Trophoblast cell (in vitro differentiated cells and primary cell): ENCODE measurements at regions not wholly inside any gene's neighbourhood (a gene's known extent, or its start where the extent isn't known, plus 50 kb on each side); places are given as distances from the start of the nearest gene placed in this dataset.

Experiments used
- DNase-seq, 2 donors: peaks; one replicate each; pipeline ENCODE4 v3.0.0-alpha.2; 2016
- H2AFZ ChIP-seq: 2 replicates; pipeline ENCODE4 v1.6.1; 2013; ENCODE audit warnings: low read length, moderate library complexity, mild to moderate bottlenecking; ENCODE audit not compliant: insufficient read depth, poor library complexity
- H2AK5ac ChIP-seq: 2 replicates; pipeline ENCODE4 v1.6.1; 2013; ENCODE audit warnings: mild to moderate bottlenecking, low read length
- H2BK120ac ChIP-seq: 2 replicates; pipeline ENCODE4 v1.6.1; 2013; ENCODE audit warnings: low read length, mild to moderate bottlenecking, moderate library complexity; ENCODE audit not compliant: insufficient read depth, poor library complexity
- H2BK12ac ChIP-seq: 2 replicates; pipeline ENCODE4 v1.6.1; 2013; ENCODE audit warnings: mild to moderate bottlenecking, low read length, moderate library complexity
- H2BK5ac ChIP-seq: 2 replicates; pipeline ENCODE4 v1.6.1; 2013; ENCODE audit warnings: low read length, low read depth, moderate library complexity, mild to moderate bottlenecking; ENCODE audit not compliant: poor library complexity
- H3K14ac ChIP-seq: 2 replicates; pipeline ENCODE4 v1.6.1; 2013; ENCODE audit warnings: mild to moderate bottlenecking, low read length
- H3K18ac ChIP-seq: 2 replicates; pipeline ENCODE4 v1.6.1; 2013; ENCODE audit warnings: mild to moderate bottlenecking, low read length
- H3K23ac ChIP-seq: 2 replicates; pipeline ENCODE4 v1.6.1; 2013; ENCODE audit warnings: low read length
- H3K27ac ChIP-seq: 2 replicates; pipeline ENCODE4 v1.5.1; 2013; ENCODE audit warnings: low read depth, mild to moderate bottlenecking, inconsistent platforms, low read length, moderate library complexity
- H3K27me3 ChIP-seq: 2 replicates; pipeline ENCODE4 v1.6.1; 2013; ENCODE audit warnings: inconsistent platforms, mild to moderate bottlenecking, low read length, moderate library complexity; ENCODE audit not compliant: insufficient read depth
- H3K36me3 ChIP-seq, 2 experiments: 1 replicate in 1 of 2; 2 replicates in 1 of 2; pipeline ENCODE4 v1.6.1; 2013; ENCODE audit warnings: low read length in 2 of 2, mild to moderate bottlenecking in 2 of 2, moderate library complexity in 1 of 2; ENCODE audit not compliant: insufficient read depth in 2 of 2, control insufficient read depth in 1 of 2
- H3K4ac ChIP-seq: 2 replicates; pipeline ENCODE4 v1.6.1; 2013; ENCODE audit warnings: low read depth, mild to moderate bottlenecking, low read length, moderate library complexity
- H3K4me1 ChIP-seq, 2 experiments: 1 replicate in 1 of 2; 2 replicates in 1 of 2; pipeline ENCODE4 v1.6.1; 2013; ENCODE audit warnings: low read length in 2 of 2, mild to moderate bottlenecking in 2 of 2, moderate library complexity in 1 of 2; ENCODE audit not compliant: insufficient read depth in 2 of 2, control insufficient read depth in 1 of 2
- H3K4me2 ChIP-seq: 2 replicates; pipeline ENCODE4 v1.6.1; 2013; ENCODE audit warnings: inconsistent platforms, mild to moderate bottlenecking, low read length, moderate library complexity
- H3K4me3 ChIP-seq: 2 replicates; pipeline ENCODE4 v1.5.1; 2013; ENCODE audit warnings: mild to moderate bottlenecking, low read depth, low read length, inconsistent platforms
- H3K79me1 ChIP-seq: one replicate; pipeline ENCODE4 v1.6.1; 2013; ENCODE audit warnings: low read length
- H3K79me2 ChIP-seq: 2 replicates; pipeline ENCODE4 v1.6.1; 2013; ENCODE audit warnings: low read length, mild to moderate bottlenecking; ENCODE audit not compliant: control insufficient read depth, insufficient read depth, poor library complexity
- H3K9ac ChIP-seq: 2 replicates; pipeline ENCODE4 v1.6.1; 2013; ENCODE audit warnings: mild to moderate bottlenecking, low read length
- H3K9me3 ChIP-seq: 2 replicates; pipeline ENCODE4 v1.6.1; 2013; ENCODE audit warnings: low read depth, mild to moderate bottlenecking, control low read depth, inconsistent platforms, low read length; ENCODE audit not compliant: insufficient read depth
- H4K12ac ChIP-seq: 2 replicates; pipeline ENCODE4 v1.6.1; 2013; ENCODE audit warnings: low read depth, mild to moderate bottlenecking, low read length, moderate library complexity
- H4K8ac ChIP-seq: 2 replicates; pipeline ENCODE4 v1.6.1; 2013; ENCODE audit warnings: low read depth, mild to moderate bottlenecking, low read length, moderate library complexity
- H4K91ac ChIP-seq: one replicate; pipeline ENCODE4 v1.6.1; 2013; ENCODE audit warnings: low read depth, mild to moderate bottlenecking, low read length, moderate library complexity
- WGBS: extraction: QIAGEN DNeasy Blood & Tissue Kit; methylation state at CpG from one replicate; pipeline ENCODE4 v1.1.7; 2013; ENCODE audit warnings: missing lambda C conversion rate; ENCODE audit not compliant: insufficient read length, insufficient coverage; ENCODE audit errors: extremely low coverage; 5-methylcytosine and 5-hydroxymethylcytosine counted together

DNA sequence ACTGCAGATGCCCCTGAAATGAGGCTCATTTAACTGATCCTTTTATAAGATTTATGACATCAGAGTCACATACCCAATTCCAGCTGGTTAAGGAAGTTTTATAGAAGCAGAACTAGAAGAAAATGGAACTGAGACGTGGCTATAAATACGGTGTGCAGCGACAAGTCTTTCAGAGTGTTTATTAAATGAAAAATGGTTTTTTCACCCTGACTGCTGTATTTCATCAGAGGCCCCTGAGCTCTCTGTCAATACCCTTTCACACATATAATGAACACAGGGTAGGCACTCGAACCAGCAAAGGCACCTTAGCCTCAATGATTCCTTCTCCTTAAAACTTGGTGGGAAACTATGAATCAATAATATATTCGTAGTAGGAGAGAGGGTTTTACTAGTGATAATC is 380.8 kb upstream of the ANXA10 start:
- no peak overlapping the region for H4K91ac ChIP-seq
- H4K12ac ChIP-seq: no peak overlapping the region
- no peaks in the 10 kb centered on the region for H3K36me3 ChIP-seq
- no peaks in the 10 kb centered on the region for H3K9me3 ChIP-seq
- no peak overlapping the region for H3K27ac ChIP-seq
- no peak overlapping the region for H3K23ac ChIP-seq
- no peak overlapping the region for H3K4ac ChIP-seq
- H3K79me2 ChIP-seq: no peaks in the 10 kb centered on the region
- H3K18ac ChIP-seq: no peak overlapping the region
- H3K14ac ChIP-seq: no peak overlapping the region
- no peak overlapping the region for H2AK5ac ChIP-seq
- no peak overlapping the region for H4K8ac ChIP-seq
- no peaks in the 10 kb centered on the region for H3K27me3 ChIP-seq
- H2BK120ac ChIP-seq: no peak overlapping the region
- H2BK12ac ChIP-seq: no peak overlapping the region
- no peaks in the 10 kb centered on the region for H3K79me1 ChIP-seq
- no peak overlapping the region for H2BK5ac ChIP-seq
- H3K4me2 ChIP-seq: no peak overlapping the region
- H3K4me1 ChIP-seq: no peaks in the 10 kb centered on the region
- WGBS: no CpG with 5 or more reads among the region's 5 CpGs
- no peak overlapping the region for H2AFZ ChIP-seq
- no peak overlapping the region for H3K9ac ChIP-seq
- H3K4me3 ChIP-seq: no peak overlapping the region
- no peak for DNase-seq

DNA sequence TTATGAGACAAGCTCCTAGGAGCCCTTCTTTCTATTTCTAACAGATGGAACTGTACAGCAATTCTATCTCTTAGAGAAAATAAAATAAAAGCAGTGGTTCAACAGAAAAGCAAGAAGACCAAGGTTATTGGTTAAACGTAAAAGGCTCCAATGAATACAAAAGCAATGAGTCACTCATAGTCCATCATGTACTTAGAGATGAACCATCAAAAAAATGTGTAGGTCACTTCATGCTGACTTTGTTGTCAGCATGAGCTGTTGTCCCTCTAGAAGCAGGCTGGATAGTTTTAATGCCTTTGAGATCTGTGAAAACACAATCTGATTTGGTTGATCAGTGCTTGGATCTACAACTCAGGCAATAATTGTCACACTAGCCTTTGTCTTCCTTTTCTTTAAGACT is 378.6 kb upstream of the ANXA10 start:
- Histone ChIP-seq H3K27me3 (no peaks in the 10 kb centered on the region), H3K4me3 (no peak overlapping the region), H3K79me2 (no peaks in the 10 kb centered on the region), H3K4me1 (no peaks in the 10 kb centered on the region), H3K14ac (no peak overlapping the region), H4K12ac (no peak overlapping the region), H3K4ac (no peak overlapping the region), H3K23ac (no peak overlapping the region), H3K18ac (no peak overlapping the region), H3K27ac (no peak overlapping the region), H3K4me2 (no peak overlapping the region), H3K79me1 (no peaks in the 10 kb centered on the region), H2AFZ (no peak overlapping the region), H2BK5ac (no peak overlapping the region), H4K91ac (no peak overlapping the region), H2AK5ac (no peak overlapping the region), H3K9ac (no peak overlapping the region), H2BK12ac (no peak overlapping the region), H3K36me3 (no peaks in the 10 kb centered on the region), H4K8ac (no peak overlapping the region), H2BK120ac (no peak overlapping the region), H3K9me3 (no peaks in the 10 kb centered on the region)
- no CpG with 5 or more reads among the region's 1 CpG for WGBS
- peak in 1 of 2 donors; percentile 41 for DNase-seq

GRCh38 chr4:167715176-167715575 is 377.2 kb upstream of the ANXA10 start:
- no CpG with 5 or more reads among the region's 1 CpG for whole genome bisulfite sequencing
- no peak overlapping the region for H3K9ac ChIP-seq
- no peak overlapping the region for H3K4ac ChIP-seq
- no peak overlapping the region for H4K12ac ChIP-seq
- no peak overlapping the region for H2BK5ac ChIP-seq
- H2AK5ac ChIP-seq: no peak overlapping the region
- H3K27me3 ChIP-seq: no peaks in the 10 kb centered on the region
- H3K9me3 ChIP-seq: no peaks in the 10 kb centered on the region
- no peak overlapping the region for H4K8ac ChIP-seq
- no peak overlapping the region for H3K4me2 ChIP-seq
- H3K36me3 ChIP-seq: no peaks in the 10 kb centered on the region
- no peak overlapping the region for H4K91ac ChIP-seq
- H3K79me1 ChIP-seq: no peaks in the 10 kb centered on the region
- H2AFZ ChIP-seq: no peak overlapping the region
- no peak overlapping the region for H3K4me3 ChIP-seq
- no peak overlapping the region for H2BK12ac ChIP-seq
- no peak overlapping the region for H3K27ac ChIP-seq
- no peaks in the 10 kb centered on the region for H3K79me2 ChIP-seq
- no peak overlapping the region for H3K23ac ChIP-seq
- H2BK120ac ChIP-seq: no peak overlapping the region
- H3K18ac ChIP-seq: no peak overlapping the region
- no peak overlapping the region for H3K14ac ChIP-seq
- H3K4me1 ChIP-seq: no peaks in the 10 kb centered on the region
- DNase-seq: no peak

DNA sequence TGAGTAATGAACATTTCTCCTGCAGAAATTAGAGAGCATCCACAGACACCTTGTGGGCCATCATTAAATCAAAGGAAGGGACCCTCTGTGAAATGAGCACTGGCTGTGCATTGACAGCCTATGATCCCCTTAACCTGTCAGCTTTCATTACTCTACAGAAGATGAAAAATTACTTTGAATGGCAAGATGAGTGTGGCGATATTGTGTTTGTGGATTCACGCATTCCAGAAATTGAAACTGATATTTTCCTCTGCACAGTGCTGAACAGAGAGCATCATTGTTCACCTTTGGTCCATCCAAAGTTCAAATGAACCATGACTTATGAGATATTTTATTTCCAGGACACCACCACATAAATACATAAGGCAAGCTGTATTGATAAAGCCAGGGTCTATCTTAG is 374.8 kb upstream of the ANXA10 start:
- H3K27me3 ChIP-seq: no peaks in the 10 kb centered on the region
- DNase-seq: no peak
- no CpG with 5 or more reads among the region's 2 CpGs for WGBS
- no peak overlapping the region for H4K91ac ChIP-seq
- no peaks in the 10 kb centered on the region for H3K36me3 ChIP-seq
- H3K4ac ChIP-seq: no peak overlapping the region
- H3K79me1 ChIP-seq: no peaks in the 10 kb centered on the region
- no peak overlapping the region for H2AK5ac ChIP-seq
- no peak overlapping the region for H3K4me3 ChIP-seq
- no peaks in the 10 kb centered on the region for H3K4me1 ChIP-seq
- H3K9me3 ChIP-seq: no peaks in the 10 kb centered on the region
- H3K23ac ChIP-seq: no peak overlapping the region
- H4K12ac ChIP-seq: no peak overlapping the region
- H2BK12ac ChIP-seq: no peak overlapping the region
- H2BK5ac ChIP-seq: no peak overlapping the region
- no peak overlapping the region for H3K4me2 ChIP-seq
- H2BK120ac ChIP-seq: no peak overlapping the region
- H2AFZ ChIP-seq: no peak overlapping the region
- no peak overlapping the region for H3K14ac ChIP-seq
- H3K9ac ChIP-seq: no peak overlapping the region
- no peaks in the 10 kb centered on the region for H3K79me2 ChIP-seq
- H4K8ac ChIP-seq: no peak overlapping the region
- H3K18ac ChIP-seq: no peak overlapping the region
- no peak overlapping the region for H3K27ac ChIP-seq
